HEK293 (cell line): ENCODE measurements at regions not wholly inside any gene's neighbourhood (a gene's known extent, or its start where the extent isn't known, plus 50 kb on each side); places are given as distances from the start of the nearest gene placed in this dataset.

Source experiments
- IKZF3 ChIP-seq: fragments of 450-650 bp; IDR thresholded peaks from 2 replicates; pipeline ENCODE4 v1.5.0; 2018; ENCODE audit warnings: missing biosample characterization, mild to moderate bottlenecking, missing genetic modification characterization, moderate library complexity
- KLF16 ChIP-seq: fragments of 450-650 bp; formaldehyde crosslinking; IDR thresholded peaks from 2 replicates; pipeline ENCODE4 v1.5.1; 2017; ENCODE audit warnings: missing biosample characterization, missing genetic modification characterization
- SETDB1 ChIP-seq: IDR thresholded peaks from one replicate; pipeline ENCODE4 v1.6.1; 2017; ENCODE audit warnings: mild to moderate bottlenecking, low read length, moderate library complexity, mixed read lengths; ENCODE audit not compliant: insufficient read length
- SP7 ChIP-seq: fragments of 450-650 bp; formaldehyde crosslinking; IDR thresholded peaks from 2 replicates; pipeline ENCODE4 v1.5.1; 2016; ENCODE audit warnings: missing biosample characterization, missing genetic modification characterization
- YY1 ChIP-seq: fragments of 450-650 bp; formaldehyde crosslinking; IDR thresholded peaks from 2 replicates; pipeline ENCODE4 v1.5.1; 2018; ENCODE audit warnings: missing biosample characterization, missing genetic modification characterization
- ZBTB8A ChIP-seq: fragments of 450-650 bp; formaldehyde crosslinking; IDR thresholded peaks from 2 replicates; pipeline ENCODE4 v1.5.1; 2016; ENCODE audit warnings: missing biosample characterization, missing genetic modification characterization
- ZNF155 ChIP-seq: fragments of 450-650 bp; formaldehyde crosslinking; IDR thresholded peaks from 2 replicates; pipeline ENCODE4 v1.5.1; 2016; ENCODE audit warnings: missing biosample characterization, missing genetic modification characterization
- ZNF366 ChIP-seq: fragments of 450-650 bp; formaldehyde crosslinking; conservative IDR thresholded peaks from 2 replicates; pipeline ENCODE4 v1.5.1; 2016; ENCODE audit warnings: missing biosample characterization, missing genetic modification characterization
- ZNF660 ChIP-seq: fragments of 450-650 bp; IDR thresholded peaks from 2 replicates; pipeline ENCODE4 v1.5.1; 2018; ENCODE audit warnings: missing biosample characterization, mild to moderate bottlenecking, missing genetic modification characterization
- ZNF776 ChIP-seq: fragments of 450-650 bp; formaldehyde crosslinking; IDR thresholded peaks from 2 replicates; pipeline ENCODE4 v1.5.0; 2017; ENCODE audit warnings: missing biosample characterization, missing genetic modification characterization, borderline replicate concordance
- TF ChIP-seq, protein P1 (sequence below): fragments of 450-650 bp; formaldehyde crosslinking; IDR thresholded peaks from 2 replicates; pipeline ENCODE4 v1.5.1; 2016; ENCODE audit warnings: missing biosample characterization, missing genetic modification characterization
- TF ChIP-seq, protein P2 (sequence below): fragments of 450-650 bp; formaldehyde crosslinking; IDR thresholded peaks from 2 replicates; pipeline ENCODE4 v1.5.1; 2016; ENCODE audit warnings: missing biosample characterization, missing genetic modification characterization

DNA sequence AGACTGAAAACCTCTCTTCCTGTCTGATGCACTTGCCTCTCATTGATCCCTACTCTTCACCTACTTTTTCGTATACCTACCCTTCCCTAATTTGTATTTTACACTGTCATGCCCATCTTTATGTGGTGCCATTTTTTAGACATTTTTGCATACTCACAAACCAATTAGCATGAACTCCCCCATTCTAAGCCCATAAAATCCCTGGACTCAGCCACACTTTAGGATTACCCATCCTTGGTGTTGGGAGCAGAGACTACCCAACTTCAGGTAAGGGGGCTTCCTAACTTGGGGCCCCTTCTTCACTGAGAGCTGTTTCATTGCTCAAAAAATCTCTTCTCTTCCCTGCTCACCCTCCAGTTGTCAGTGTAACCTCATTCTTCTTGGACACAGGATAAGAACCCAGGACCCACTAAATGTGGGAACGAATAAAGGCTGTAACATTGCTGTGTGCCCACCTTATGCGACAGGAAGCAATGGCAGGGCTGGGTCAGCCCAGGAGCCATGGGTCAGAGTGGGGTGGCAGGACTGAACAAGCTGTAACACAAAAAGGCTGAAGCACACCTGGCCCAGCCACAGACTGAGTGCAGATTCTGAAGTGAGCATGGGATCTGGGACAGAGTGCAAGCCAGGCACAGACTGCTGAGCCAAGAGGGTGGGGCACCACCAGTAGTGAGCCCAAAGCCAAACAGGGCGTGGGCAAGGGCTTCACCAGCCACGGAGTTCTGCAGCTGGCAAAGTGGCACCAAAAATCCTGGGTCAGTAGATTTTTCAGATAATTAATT, 789.1 kb upstream of the HS3ST5 start:
- TF ChIP-seq ZNF776 (tag by site-specific recombination) (no peak), KLF16 (tag by site-specific recombination) (no peak), IKZF3 (tag by site-specific recombination) (no peak), ZBTB8A (tag by site-specific recombination) (no peak), ZNF366 (tag by site-specific recombination) (no peak), ZNF660 (tag by site-specific recombination) (no peak), YY1 (tag by site-specific recombination) (no peak), SP7 (tag by site-specific recombination) (no peak), ZNF155 (tag by site-specific recombination) (no peak), SETDB1 (peak; percentile 89)
- TF ChIP-seq, protein P1, sequence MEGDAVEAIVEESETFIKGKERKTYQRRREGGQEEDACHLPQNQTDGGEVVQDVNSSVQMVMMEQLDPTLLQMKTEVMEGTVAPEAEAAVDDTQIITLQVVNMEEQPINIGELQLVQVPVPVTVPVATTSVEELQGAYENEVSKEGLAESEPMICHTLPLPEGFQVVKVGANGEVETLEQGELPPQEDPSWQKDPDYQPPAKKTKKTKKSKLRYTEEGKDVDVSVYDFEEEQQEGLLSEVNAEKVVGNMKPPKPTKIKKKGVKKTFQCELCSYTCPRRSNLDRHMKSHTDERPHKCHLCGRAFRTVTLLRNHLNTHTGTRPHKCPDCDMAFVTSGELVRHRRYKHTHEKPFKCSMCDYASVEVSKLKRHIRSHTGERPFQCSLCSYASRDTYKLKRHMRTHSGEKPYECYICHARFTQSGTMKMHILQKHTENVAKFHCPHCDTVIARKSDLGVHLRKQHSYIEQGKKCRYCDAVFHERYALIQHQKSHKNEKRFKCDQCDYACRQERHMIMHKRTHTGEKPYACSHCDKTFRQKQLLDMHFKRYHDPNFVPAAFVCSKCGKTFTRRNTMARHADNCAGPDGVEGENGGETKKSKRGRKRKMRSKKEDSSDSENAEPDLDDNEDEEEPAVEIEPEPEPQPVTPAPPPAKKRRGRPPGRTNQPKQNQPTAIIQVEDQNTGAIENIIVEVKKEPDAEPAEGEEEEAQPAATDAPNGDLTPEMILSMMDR (tag by site-specific recombination) = no peak
- TF ChIP-seq, protein P2, sequence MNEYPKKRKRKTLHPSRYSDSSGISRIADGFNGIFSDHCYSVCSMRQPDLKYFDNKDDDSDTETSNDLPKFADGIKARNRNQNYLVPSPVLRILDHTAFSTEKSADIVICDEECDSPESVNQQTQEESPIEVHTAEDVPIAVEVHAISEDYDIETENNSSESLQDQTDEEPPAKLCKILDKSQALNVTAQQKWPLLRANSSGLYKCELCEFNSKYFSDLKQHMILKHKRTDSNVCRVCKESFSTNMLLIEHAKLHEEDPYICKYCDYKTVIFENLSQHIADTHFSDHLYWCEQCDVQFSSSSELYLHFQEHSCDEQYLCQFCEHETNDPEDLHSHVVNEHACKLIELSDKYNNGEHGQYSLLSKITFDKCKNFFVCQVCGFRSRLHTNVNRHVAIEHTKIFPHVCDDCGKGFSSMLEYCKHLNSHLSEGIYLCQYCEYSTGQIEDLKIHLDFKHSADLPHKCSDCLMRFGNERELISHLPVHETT = no peak
